Colonic mucosa (tissue), 4 donors: ENCODE measurements at regions not wholly inside any gene's neighbourhood (a gene's known extent, or its start where the extent isn't known, plus 50 kb on each side); places are given as distances from the start of the nearest gene placed in this dataset.

Experiments
- DNase-seq: peaks from one replicate; pipeline ENCODE4 v3.0.0-alpha.2; 2020
- H3K27ac ChIP-seq: fragments of 200-600 bp; one replicate; pipeline ENCODE4 v1.8.0; 2021
- H3K27me3 ChIP-seq: fragments of 200-600 bp; one replicate; pipeline ENCODE4 v1.8.0; 2021
- H3K36me3 ChIP-seq: fragments of 200-600 bp; one replicate; pipeline ENCODE4 v1.8.0; 2021
- H3K4me1 ChIP-seq: fragments of 200-600 bp; one replicate; pipeline ENCODE4 v1.8.0; 2021; ENCODE audit warnings: mild to moderate bottlenecking
- H3K4me3 ChIP-seq: fragments of 200-600 bp; one replicate; pipeline ENCODE4 v1.8.0; 2021
- H3K9ac ChIP-seq, 2 donors: one replicate each; pipeline ENCODE4 v1.7.0; 2013; ENCODE audit warnings: control low read depth in 2 of 2, low read depth in 2 of 2, low read length in 2 of 2
- H3K9me3 ChIP-seq: fragments of 200-600 bp; one replicate; pipeline ENCODE4 v1.8.0; 2021
- intact Hi-C: fragments of 100-400 bp; cut with DNase I; formaldehyde crosslinking; loops from one replicate; pipeline ENCODE4 v1.14.1; 2022
- TF ChIP-seq, protein P1 (sequence below): fragments of 200-600 bp; IDR thresholded peaks from one replicate; pipeline ENCODE4 v1.8.0; 2022; ENCODE audit warnings: antibody characterized with exemption, mild to moderate bottlenecking
- donor health status: healthy.
- donor health status: DM: no; HTN: no; CAD: no.
- donor health status: DM: no; HTN: no; CAD: no.

DNA sequence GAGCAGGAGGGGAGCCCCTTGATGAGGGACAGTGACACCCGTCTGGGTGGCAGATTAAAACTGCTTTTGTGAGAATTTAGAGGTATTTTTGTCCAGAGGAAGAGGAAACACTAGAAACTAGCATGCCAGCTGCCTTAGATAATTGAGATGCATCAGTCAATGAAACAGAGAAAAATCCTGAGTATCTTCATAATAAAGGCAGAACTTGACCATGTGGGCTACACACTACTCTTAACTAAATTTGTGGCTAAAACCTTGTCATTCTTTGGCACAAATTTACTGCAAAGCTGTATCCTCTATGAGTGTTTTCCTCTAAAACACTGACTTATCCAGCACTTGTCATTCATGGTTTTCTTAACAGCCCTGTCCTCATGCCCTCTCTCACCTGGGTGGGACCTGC is 259.7 kb upstream of the TPM1 start:
- H3K4me3 ChIP-seq, result no peak overlapping the region
- H3K4me1 ChIP-seq, result no peaks in the 10 kb centered on the region
- H3K9me3 ChIP-seq, result no peaks in the 10 kb centered on the region
- no peak overlapping the region for H3K27ac ChIP-seq
- no peak for DNase-seq
- no peak overlapping the region for H3K9ac ChIP-seq
- no peaks in the 10 kb centered on the region for H3K36me3 ChIP-seq
- intact Hi-C loops, result loop anchor here (5.0 to 10.0 kb wide), 3 partner anchors 64 to 309 kb away; no protein-coding TSS in a partner anchor
- TF ChIP-seq, protein P1, sequence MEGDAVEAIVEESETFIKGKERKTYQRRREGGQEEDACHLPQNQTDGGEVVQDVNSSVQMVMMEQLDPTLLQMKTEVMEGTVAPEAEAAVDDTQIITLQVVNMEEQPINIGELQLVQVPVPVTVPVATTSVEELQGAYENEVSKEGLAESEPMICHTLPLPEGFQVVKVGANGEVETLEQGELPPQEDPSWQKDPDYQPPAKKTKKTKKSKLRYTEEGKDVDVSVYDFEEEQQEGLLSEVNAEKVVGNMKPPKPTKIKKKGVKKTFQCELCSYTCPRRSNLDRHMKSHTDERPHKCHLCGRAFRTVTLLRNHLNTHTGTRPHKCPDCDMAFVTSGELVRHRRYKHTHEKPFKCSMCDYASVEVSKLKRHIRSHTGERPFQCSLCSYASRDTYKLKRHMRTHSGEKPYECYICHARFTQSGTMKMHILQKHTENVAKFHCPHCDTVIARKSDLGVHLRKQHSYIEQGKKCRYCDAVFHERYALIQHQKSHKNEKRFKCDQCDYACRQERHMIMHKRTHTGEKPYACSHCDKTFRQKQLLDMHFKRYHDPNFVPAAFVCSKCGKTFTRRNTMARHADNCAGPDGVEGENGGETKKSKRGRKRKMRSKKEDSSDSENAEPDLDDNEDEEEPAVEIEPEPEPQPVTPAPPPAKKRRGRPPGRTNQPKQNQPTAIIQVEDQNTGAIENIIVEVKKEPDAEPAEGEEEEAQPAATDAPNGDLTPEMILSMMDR, result no peak
- H3K27me3 ChIP-seq, result no peaks in the 10 kb centered on the region

- TF ChIP-seq, protein P1, result no peak
- no peaks in the 10 kb centered on the region for H3K4me1 ChIP-seq
Measured at GRCh38 chr15:62783303-62783957, 259.1 kb upstream of the TPM1 start.

DNA sequence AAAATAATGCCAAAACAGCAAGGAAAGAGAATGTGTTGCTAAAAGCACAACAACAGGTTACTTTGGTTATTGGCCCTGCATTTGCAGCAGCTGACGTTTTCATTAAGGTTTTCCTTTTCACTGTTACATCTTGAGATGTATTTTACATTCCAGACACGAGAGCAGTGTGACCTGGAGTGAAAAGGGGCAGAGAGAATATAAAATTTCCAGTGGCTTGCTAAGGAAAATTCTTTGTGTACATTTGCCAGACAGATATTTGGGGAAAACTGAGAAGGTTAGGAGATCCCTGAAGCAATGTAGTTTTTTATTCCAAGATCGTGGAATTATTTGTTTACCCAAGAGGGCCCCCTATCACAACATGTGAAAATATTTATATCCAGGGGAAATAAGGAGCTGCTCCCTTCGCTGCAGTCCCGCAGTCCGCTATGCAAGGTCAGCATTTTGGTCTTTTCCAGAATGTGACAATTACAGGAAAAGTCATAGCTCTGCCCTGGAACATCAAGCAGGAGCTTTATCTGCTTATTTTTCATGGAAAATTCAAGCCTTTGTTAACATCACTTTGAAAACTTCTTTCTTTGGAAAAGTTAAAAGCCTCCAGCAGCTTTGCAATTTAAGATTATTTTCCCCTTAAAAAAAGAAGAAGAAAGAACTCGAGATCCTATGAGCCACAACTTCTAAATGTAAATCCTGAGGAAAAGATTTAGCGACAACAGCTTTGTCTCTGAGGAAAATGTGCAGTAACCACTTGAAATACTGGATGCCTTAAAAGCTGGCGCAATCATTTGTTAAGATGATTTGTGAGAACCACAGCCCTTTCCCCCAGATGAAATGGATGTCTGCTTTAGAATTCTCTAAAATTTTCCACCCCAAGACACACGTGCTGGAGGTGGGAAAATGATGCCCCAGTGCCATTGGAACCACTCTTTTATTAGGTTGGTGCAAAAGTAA is 256.4 kb upstream of the TPM1 start:
- Histone ChIP-seq H3K9ac (no peak overlapping the region), H3K4me1 (no peaks in the 10 kb centered on the region), H3K9me3 (no peaks in the 10 kb centered on the region), H3K27ac (no peak overlapping the region), H3K27me3 (no peaks in the 10 kb centered on the region), H3K36me3 (no peaks in the 10 kb centered on the region), H3K4me3 (no peak overlapping the region)
- TF ChIP-seq, protein P1, result no peak
- DNase-seq, result no peak
- intact Hi-C loops, result loop anchor here (10.0 kb wide), 1 partner anchor 249 kb away; no protein-coding TSS in a partner anchor

More at GRCh38 chr15:62783303-62783957, 259.1 kb upstream of the TPM1 start:
- Histone ChIP-seq H3K9me3 (no peaks in the 10 kb centered on the region), H3K4me3 (no peak overlapping the region), H3K27ac (no peak overlapping the region), H3K36me3 (no peaks in the 10 kb centered on the region), H3K9ac (no peak overlapping the region), H3K27me3 (no peaks in the 10 kb centered on the region)
- intact Hi-C loops, result loop anchor here (5.0 to 10.0 kb wide), 3 partner anchors 64 to 309 kb away; no protein-coding TSS in a partner anchor
- DNase-seq, result no peak

- H3K4me3 ChIP-seq, result no peak overlapping the region
- no peaks in the 10 kb centered on the region for H3K9me3 ChIP-seq
- TF ChIP-seq, protein P1, result no peak
- H3K27me3 ChIP-seq, result no peaks in the 10 kb centered on the region
- no peak for DNase-seq
- H3K9ac ChIP-seq, result no peak overlapping the region
- no peaks in the 10 kb centered on the region for H3K36me3 ChIP-seq
- no peaks in the 10 kb centered on the region for H3K4me1 ChIP-seq
- no peak overlapping the region for H3K27ac ChIP-seq
- intact Hi-C loops, result loop anchor here (10.0 kb wide), 1 partner anchor 247 kb away; no protein-coding TSS in a partner anchor
Measured at GRCh38 chr15:62787401-62787800, 255.1 kb upstream of the TPM1 start.

DNA sequence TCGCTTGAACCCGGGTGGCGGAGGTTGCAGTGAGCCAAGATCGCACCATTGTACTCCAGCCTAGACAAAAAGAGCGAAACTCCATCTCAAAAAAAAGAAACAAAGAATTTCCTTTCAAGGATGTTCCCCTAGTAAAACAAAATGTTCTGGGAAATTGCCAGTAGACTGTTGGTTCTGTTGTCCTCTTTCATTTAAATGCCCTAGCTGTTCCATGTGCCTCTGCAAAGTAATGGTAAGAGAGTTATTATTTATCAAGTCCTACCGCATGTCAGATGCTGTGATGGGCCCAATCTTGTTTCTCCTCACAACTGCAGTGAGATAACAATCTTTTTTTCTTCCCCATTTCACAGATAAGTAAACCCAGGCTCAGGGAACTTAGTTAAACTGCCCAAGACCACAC is 254.3 kb upstream of the TPM1 start:
- Histone ChIP-seq H3K27ac (no peak overlapping the region), H3K36me3 (no peaks in the 10 kb centered on the region), H3K4me3 (no peak overlapping the region), H3K27me3 (no peaks in the 10 kb centered on the region), H3K9me3 (no peaks in the 10 kb centered on the region), H3K4me1 (no peaks in the 10 kb centered on the region), H3K9ac (no peak overlapping the region)
- no peak for DNase-seq
- intact Hi-C loops, result loop anchor here (10.0 kb wide), 1 partner anchor 247 kb away; no protein-coding TSS in a partner anchor
- TF ChIP-seq, protein P1, result no peak
